ENCODE measurements at regions not wholly inside any gene's neighbourhood (a gene's known extent, or its start where the extent isn't known, plus 50 kb on each side); places are given as distances from the start of the nearest gene placed in this dataset.

DNA sequence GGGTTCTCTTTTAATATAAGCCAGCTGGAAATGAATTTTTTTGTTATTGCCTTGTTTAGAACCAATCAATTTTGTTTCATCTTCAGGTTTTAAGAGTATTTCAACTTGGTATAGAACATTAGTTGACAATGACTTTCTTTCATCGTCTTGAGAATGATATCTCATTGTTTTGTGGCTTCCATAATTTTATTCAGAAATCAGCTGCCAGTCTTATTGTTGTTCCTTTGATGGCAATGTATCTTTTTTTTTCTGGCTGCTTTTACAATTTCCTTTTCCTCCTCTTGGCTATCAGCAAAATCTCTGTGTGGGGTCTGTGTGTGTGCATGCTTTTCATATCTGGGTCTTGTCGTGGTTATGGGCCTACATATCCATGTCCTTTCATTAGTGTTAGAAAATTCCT lies 1536.4 kb upstream of the TENM3 start:
- Histone ChIP-seq H3K4me3 (ENCODE audit: low read depth, low read length) (no peak overlapping the region), H3K4me1 (no peaks in the 10 kb centered on the region), H3K36me3 (ENCODE audit: control insufficient read depth, insufficient read depth, low read length) (no peaks in the 10 kb centered on the region), H3K27me3 (replicated peaks; ENCODE audit: control insufficient read depth, insufficient read depth, low read length) (no peaks in the 10 kb centered on the region), H3K9me3 (no peaks in the 10 kb centered on the region)
- no peaks in the 10 kb centered on the region for H3K4me1 Mint-ChIP-seq (ENCODE audit: low read depth, unreplicated experiment)
- no peak for DNase-seq
- H3K27me3 Mint-ChIP-seq (ENCODE audit: insufficient read depth, unreplicated experiment), result peaks cover 5% of the 10 kb centered on the region
- no TSS peak for BruUV-seq (replicated peaks)
- H3K36me3 Mint-ChIP-seq (ENCODE audit: insufficient read depth, unreplicated experiment), result no peaks in the 10 kb centered on the region
- TF ChIP-seq, protein P1, sequence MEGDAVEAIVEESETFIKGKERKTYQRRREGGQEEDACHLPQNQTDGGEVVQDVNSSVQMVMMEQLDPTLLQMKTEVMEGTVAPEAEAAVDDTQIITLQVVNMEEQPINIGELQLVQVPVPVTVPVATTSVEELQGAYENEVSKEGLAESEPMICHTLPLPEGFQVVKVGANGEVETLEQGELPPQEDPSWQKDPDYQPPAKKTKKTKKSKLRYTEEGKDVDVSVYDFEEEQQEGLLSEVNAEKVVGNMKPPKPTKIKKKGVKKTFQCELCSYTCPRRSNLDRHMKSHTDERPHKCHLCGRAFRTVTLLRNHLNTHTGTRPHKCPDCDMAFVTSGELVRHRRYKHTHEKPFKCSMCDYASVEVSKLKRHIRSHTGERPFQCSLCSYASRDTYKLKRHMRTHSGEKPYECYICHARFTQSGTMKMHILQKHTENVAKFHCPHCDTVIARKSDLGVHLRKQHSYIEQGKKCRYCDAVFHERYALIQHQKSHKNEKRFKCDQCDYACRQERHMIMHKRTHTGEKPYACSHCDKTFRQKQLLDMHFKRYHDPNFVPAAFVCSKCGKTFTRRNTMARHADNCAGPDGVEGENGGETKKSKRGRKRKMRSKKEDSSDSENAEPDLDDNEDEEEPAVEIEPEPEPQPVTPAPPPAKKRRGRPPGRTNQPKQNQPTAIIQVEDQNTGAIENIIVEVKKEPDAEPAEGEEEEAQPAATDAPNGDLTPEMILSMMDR (IDR thresholded peaks at IDR 0.05; ENCODE audit: insufficient read depth in 1 of 2, low read depth in 1 of 2, low read length in 1 of 2, severe bottlenecking in 1 of 2, unreplicated experiment in 1 of 2), result no peak
- intact Hi-C loops (cut with micrococcal nuclease; ENCODE audit: unreplicated experiment), result no loop called here
- H3K9me3 Mint-ChIP-seq (ENCODE audit: unreplicated experiment), result peaks cover 12% of the 10 kb centered on the region
- ChIA-PET CTCF (no interaction called here), POLR2A (no interaction called here)
- no peak overlapping the region for H3K4me3 Mint-ChIP-seq (ENCODE audit: unreplicated experiment)
- H3K27ac Mint-ChIP-seq (ENCODE audit: unreplicated experiment), result no peak overlapping the region

DNA sequence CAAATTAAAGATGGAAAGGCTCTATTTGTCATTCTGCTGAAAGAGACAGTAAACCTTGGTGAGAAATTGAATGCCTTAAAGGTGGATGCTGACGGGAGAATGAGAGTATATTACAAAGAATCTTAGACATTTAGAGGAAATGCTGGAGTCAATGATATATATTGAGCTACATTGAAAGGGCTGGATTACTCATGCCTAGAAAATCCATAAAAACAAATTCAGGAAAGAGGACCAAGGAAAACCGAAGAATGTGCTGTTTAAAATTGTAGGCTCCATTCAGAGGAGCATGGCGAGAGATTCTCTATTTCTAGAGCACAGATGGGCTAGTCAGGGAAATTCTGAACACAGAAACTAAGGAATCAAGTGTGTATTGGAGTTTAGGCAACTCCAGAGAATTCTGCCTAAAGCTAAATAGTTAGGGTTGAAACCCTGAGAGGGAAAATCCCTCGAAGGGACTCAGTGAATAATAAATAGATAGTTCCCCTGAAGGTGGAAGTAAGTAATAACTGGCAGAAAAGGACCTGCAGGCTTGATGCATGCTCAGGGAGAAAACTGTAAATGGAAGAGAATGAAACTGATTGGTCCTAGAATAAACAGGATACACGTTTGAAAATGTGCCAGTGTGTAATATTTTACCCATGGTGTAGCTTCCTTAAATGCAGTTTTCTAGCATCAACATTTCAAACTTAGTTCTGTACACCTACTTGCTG lies 1532.4 kb upstream of the TENM3 start:
- TF ChIP-seq, protein P1 (IDR thresholded peaks at IDR 0.05; ENCODE audit: insufficient read depth in 1 of 2, low read depth in 1 of 2, low read length in 1 of 2, severe bottlenecking in 1 of 2, unreplicated experiment in 1 of 2), result no peak
- Mint-ChIP-seq H3K4me1 (ENCODE audit: low read depth, unreplicated experiment) (no peaks in the 10 kb centered on the region), H3K27me3 (ENCODE audit: insufficient read depth, unreplicated experiment) (peaks cover 10% of the 10 kb centered on the region), H3K4me3 (ENCODE audit: unreplicated experiment) (no peak overlapping the region), H3K36me3 (ENCODE audit: insufficient read depth, unreplicated experiment) (no peaks in the 10 kb centered on the region), H3K9me3 (ENCODE audit: unreplicated experiment) (peaks cover 12% of the 10 kb centered on the region), H3K27ac (ENCODE audit: unreplicated experiment) (no peak overlapping the region)
- ChIA-PET CTCF (no interaction called here), POLR2A (no interaction called here)
- Histone ChIP-seq H3K4me1 (no peaks in the 10 kb centered on the region), H3K36me3 (ENCODE audit: control insufficient read depth, insufficient read depth, low read length) (no peaks in the 10 kb centered on the region), H3K9me3 (no peaks in the 10 kb centered on the region), H3K27me3 (replicated peaks; ENCODE audit: control insufficient read depth, insufficient read depth, low read length) (no peaks in the 10 kb centered on the region), H3K4me3 (ENCODE audit: low read depth, low read length) (no peak overlapping the region)
- BruUV-seq (replicated peaks), result no TSS peak
- DNase-seq, result no peak
- intact Hi-C loops (cut with micrococcal nuclease; ENCODE audit: unreplicated experiment), result no loop called here

DNA sequence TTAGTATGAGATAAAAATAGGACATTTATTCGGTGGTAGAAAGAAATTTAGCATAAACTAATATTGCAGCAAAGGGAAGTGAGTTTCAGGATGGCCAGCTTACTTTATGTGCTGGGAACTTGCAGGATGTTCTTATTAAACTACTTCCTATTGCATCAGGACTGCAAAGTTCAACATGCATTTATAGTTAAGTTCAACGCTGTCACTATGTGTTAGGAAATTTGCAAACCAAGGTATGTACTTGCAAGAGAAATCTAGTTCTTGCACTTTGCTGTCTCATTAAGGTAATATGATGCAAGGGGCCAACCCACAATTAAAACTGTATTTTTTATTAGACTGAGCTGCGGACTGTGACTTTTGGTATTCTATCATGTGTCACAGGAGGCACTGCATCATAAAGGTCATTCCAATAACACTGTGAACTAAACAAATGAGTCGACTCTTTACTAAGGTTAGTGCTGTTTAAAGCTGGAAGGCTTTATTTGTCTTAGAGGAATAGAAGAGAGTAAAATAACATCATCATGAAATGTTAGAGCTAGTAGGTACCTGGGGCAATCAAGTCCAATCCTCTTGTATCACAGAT lies 1525.7 kb upstream of the TENM3 start:
- BruUV-seq (replicated peaks), result no TSS peak
- Histone ChIP-seq H3K4me3 (ENCODE audit: low read depth, low read length) (no peak overlapping the region), H3K27me3 (replicated peaks; ENCODE audit: control insufficient read depth, insufficient read depth, low read length) (no peaks in the 10 kb centered on the region), H3K36me3 (ENCODE audit: control insufficient read depth, insufficient read depth, low read length) (no peaks in the 10 kb centered on the region), H3K9me3 (no peaks in the 10 kb centered on the region), H3K4me1 (no peaks in the 10 kb centered on the region)
- Mint-ChIP-seq H3K27ac (ENCODE audit: unreplicated experiment) (no peak overlapping the region), H3K9me3 (ENCODE audit: unreplicated experiment) (no peaks in the 10 kb centered on the region), H3K4me1 (ENCODE audit: low read depth, unreplicated experiment) (no peaks in the 10 kb centered on the region), H3K4me3 (ENCODE audit: unreplicated experiment) (no peak overlapping the region), H3K27me3 (ENCODE audit: insufficient read depth, unreplicated experiment) (peaks cover 7% of the 10 kb centered on the region), H3K36me3 (ENCODE audit: insufficient read depth, unreplicated experiment) (peaks cover 6% of the 10 kb centered on the region)
- ChIA-PET CTCF (no interaction called here), POLR2A (no interaction called here)
- TF ChIP-seq, protein P1 (IDR thresholded peaks at IDR 0.05; ENCODE audit: insufficient read depth in 1 of 2, low read depth in 1 of 2, low read length in 1 of 2, severe bottlenecking in 1 of 2, unreplicated experiment in 1 of 2), result no peak
- intact Hi-C loops (cut with micrococcal nuclease; ENCODE audit: unreplicated experiment), result no loop called here
- no peak for DNase-seq

Measured in Caco-2 (cell line).